Thyroid gland (tissue), 4 donors: ENCODE measurements at regions not wholly inside any gene's neighbourhood (a gene's known extent, or its start where the extent isn't known, plus 50 kb on each side); places are given as distances from the start of the nearest gene placed in this dataset.

Source experiments
- DNase-seq, 2 donors: peaks; one replicate each; pipeline ENCODE4 v3.0.0-alpha.2; 2019
- H3K27ac ChIP-seq, 3 donors: fragments of 200-600 bp; sonication (generic); 1 replicate in 2 of 3; 2 replicates in 1 of 3; pipeline ENCODE4 v1.5.1; 2016 to 2019; ENCODE audit warnings: mild to moderate bottlenecking in 1 of 3, moderate library complexity in 1 of 3
- H3K27me3 ChIP-seq: fragments of 200-600 bp; sonication (generic); one replicate; pipeline ENCODE4 v1.5.1; 2019
- H3K36me3 ChIP-seq, 2 donors: fragments of 200-600 bp; sonication (generic); one replicate each; pipeline ENCODE4 v1.5.1; 2016 to 2019
- H3K4me1 ChIP-seq, 2 donors: fragments of 200-600 bp; sonication (generic); one replicate each; pipeline ENCODE4 v1.5.1; 2017 to 2019
- H3K4me3 ChIP-seq, 3 donors: fragments of 200-600 bp; sonication (generic); replicated peaks in 1 of 3; 1 replicate in 2 of 3; 2 replicates in 1 of 3; pipeline ENCODE4 v1.5.1; 2016; ENCODE audit warnings: mild to moderate bottlenecking in 1 of 3
- H3K9me3 ChIP-seq: fragments of 200-600 bp; sonication (generic); one replicate; pipeline ENCODE4 v1.5.1; 2017
- POLR2A ChIP-seq, 2 donors: fragments of 450-650 bp; IDR thresholded peaks; one replicate each; pipeline ENCODE4 v1.6.1; 2017; ENCODE audit warnings: antibody characterized with exemption in 2 of 2, mild to moderate bottlenecking in 2 of 2, moderate library complexity in 1 of 2
- whole genome bisulfite sequencing, 2 donors: methylation state at CpG; one replicate each; pipeline ENCODE4 v1.1.5; 2017; 5-methylcytosine and 5-hydroxymethylcytosine counted together
- intact Hi-C: fragments of 100-400 bp; cut with DNase I; formaldehyde crosslinking; loops from one replicate; pipeline ENCODE4 v1.15.1; 2023
- TF ChIP-seq, protein P1 (sequence below), 6 experiments: fragments of 200-600 bp in 3 of 6; fragments of 450-650 bp in 3 of 6; sonication (generic) in 3 of 6; IDR thresholded peaks; one replicate each; pipeline ENCODE4 v1.5.1; 2016 to 2019; ENCODE audit warnings: antibody characterized with exemption in 6 of 6, mild to moderate bottlenecking in 2 of 6, inconsistent platforms in 1 of 6, moderate library complexity in 1 of 6

DNA sequence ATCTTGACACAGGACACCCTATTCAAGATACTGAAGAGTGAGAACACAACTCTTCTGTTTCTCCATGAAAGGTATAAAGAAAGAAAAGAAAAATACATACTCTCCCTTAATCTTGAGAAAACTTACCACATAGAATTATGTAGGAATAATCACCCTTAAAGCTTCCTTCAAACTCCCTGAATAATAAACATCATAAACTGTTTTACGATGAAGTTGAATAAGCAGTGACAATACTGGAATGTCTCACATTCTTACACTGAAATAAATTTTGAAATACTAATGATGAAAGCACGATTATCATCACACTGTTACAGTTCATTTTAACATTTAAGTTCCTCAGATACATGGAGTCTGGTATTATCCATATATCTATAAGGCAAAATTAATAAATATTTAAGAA is 306.2 kb downstream of the IPMK start:
- no peak overlapping the region for H3K4me3 ChIP-seq
- TF ChIP-seq, protein P1, sequence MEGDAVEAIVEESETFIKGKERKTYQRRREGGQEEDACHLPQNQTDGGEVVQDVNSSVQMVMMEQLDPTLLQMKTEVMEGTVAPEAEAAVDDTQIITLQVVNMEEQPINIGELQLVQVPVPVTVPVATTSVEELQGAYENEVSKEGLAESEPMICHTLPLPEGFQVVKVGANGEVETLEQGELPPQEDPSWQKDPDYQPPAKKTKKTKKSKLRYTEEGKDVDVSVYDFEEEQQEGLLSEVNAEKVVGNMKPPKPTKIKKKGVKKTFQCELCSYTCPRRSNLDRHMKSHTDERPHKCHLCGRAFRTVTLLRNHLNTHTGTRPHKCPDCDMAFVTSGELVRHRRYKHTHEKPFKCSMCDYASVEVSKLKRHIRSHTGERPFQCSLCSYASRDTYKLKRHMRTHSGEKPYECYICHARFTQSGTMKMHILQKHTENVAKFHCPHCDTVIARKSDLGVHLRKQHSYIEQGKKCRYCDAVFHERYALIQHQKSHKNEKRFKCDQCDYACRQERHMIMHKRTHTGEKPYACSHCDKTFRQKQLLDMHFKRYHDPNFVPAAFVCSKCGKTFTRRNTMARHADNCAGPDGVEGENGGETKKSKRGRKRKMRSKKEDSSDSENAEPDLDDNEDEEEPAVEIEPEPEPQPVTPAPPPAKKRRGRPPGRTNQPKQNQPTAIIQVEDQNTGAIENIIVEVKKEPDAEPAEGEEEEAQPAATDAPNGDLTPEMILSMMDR (IDR thresholded peaks at IDR 0.05) = no peak
- no peak for TF ChIP-seq POLR2A (IDR thresholded peaks at IDR 0.05)
- DNase-seq = no peak
- no peaks in the 10 kb centered on the region for H3K27me3 ChIP-seq
- peaks cover 17 to 23% of the 10 kb centered on the region in 2 donors for H3K4me1 ChIP-seq
- no peaks in the 10 kb centered on the region for H3K9me3 ChIP-seq
- no peak overlapping the region for H3K27ac ChIP-seq
- 83 to 90% methylated on average over 2 of the region's 2 CpGs for WGBS, 2 donors
- intact Hi-C loops = no loop called here
- H3K36me3 ChIP-seq = no peaks in the 10 kb centered on the region

DNA sequence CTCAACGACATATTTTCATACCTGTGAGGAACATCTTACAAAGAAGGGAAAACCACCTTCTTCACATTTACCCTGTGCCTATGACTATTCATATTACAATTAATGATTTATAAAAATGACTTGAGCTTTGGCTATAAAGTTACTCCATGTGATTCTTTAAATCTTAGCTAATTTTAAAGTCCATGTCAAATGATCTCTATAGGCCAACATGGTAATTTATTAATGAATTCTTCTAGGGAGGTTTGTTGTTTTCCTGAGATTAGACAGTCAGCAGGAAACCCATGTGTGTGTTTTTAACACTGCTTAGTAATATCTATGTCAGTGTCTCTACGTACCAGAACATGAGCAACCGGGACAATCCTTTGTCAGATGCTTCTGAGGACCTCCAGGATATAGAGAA is 307.3 kb downstream of the IPMK start:
- 61 to 76% methylated on average over 3 of the region's 3 CpGs for WGBS, 2 donors
- intact Hi-C loops = no loop called here
- TF ChIP-seq, protein P1 (IDR thresholded peaks at IDR 0.05) = no peak
- TF ChIP-seq POLR2A (IDR thresholded peaks at IDR 0.05) = no peak

GRCh38 chr10:57959318-57960006 is 308.2 kb downstream of the IPMK start:
- intact Hi-C loops = no loop called here

More for the DNA sequence above, 307.3 kb downstream of the IPMK start:
- H3K4me3 ChIP-seq = no peak overlapping the region
- DNase-seq = no peak
- H3K9me3 ChIP-seq = no peaks in the 10 kb centered on the region
- no peaks in the 10 kb centered on the region for H3K36me3 ChIP-seq
- no peaks in the 10 kb centered on the region for H3K27me3 ChIP-seq
- H3K27ac ChIP-seq = no peak overlapping the region
- H3K4me1 ChIP-seq = peaks cover 17 to 23% of the 10 kb centered on the region in 2 donors

GRCh38 chr10:57955076-57955475 is 312.6 kb downstream of the IPMK start:
- peaks cover 4 to 8% of the 10 kb centered on the region in 2 donors for H3K4me1 ChIP-seq
- no peaks in the 10 kb centered on the region for H3K9me3 ChIP-seq
- H3K36me3 ChIP-seq = no peaks in the 10 kb centered on the region
- 72 to 91% methylated on average over 2 of the region's 2 CpGs for WGBS, 2 donors
- TF ChIP-seq, protein P1 (IDR thresholded peaks at IDR 0.05) = no peak
- TF ChIP-seq POLR2A (IDR thresholded peaks at IDR 0.05) = no peak
- H3K27ac ChIP-seq = no peak overlapping the region
- DNase-seq = no peak
- intact Hi-C loops = no loop called here
- H3K4me3 ChIP-seq = no peak overlapping the region
- H3K27me3 ChIP-seq = no peaks in the 10 kb centered on the region

More at GRCh38 chr10:57959318-57960006, 308.2 kb downstream of the IPMK start:
- H3K4me3 ChIP-seq = no peak overlapping the region
- H3K9me3 ChIP-seq = no peaks in the 10 kb centered on the region
- peaks cover 15 to 19% of the 10 kb centered on the region in 2 donors for H3K4me1 ChIP-seq
- DNase-seq = peak in 1 of 2 donors; percentile 27
- WGBS, 2 donors = 51 to 56% methylated on average over 1 of the region's 1 CpG
- no peaks in the 10 kb centered on the region for H3K27me3 ChIP-seq
- H3K36me3 ChIP-seq = no peaks in the 10 kb centered on the region
- TF ChIP-seq POLR2A (IDR thresholded peaks at IDR 0.05) = no peak
- TF ChIP-seq, protein P1 (IDR thresholded peaks at IDR 0.05) = no peak
- peak overlapping the region in 1 of 3 donors; percentile 4 for H3K27ac ChIP-seq

GRCh38 chr10:57952741-57953140 is 315.0 kb downstream of the IPMK start:
- DNase-seq = no peak
- no peaks in the 10 kb centered on the region for H3K36me3 ChIP-seq
- no peak overlapping the region for H3K27ac ChIP-seq
- TF ChIP-seq POLR2A (IDR thresholded peaks at IDR 0.05) = no peak
- TF ChIP-seq, protein P1 (IDR thresholded peaks at IDR 0.05) = no peak
- no peaks in the 10 kb centered on the region for H3K27me3 ChIP-seq
- no peak overlapping the region for H3K4me3 ChIP-seq
- H3K4me1 ChIP-seq = no peaks in the 10 kb centered on the region
- intact Hi-C loops = no loop called here
- no peaks in the 10 kb centered on the region for H3K9me3 ChIP-seq
- WGBS, 2 donors = 33 to 42% methylated on average over 2 of the region's 2 CpGs
